Neural cell (in vitro differentiated cells): ENCODE measurements at regions not wholly inside any gene's neighbourhood (a gene's known extent, or its start where the extent isn't known, plus 50 kb on each side); places are given as distances from the start of the nearest gene placed in this dataset.

Source experiments
- EP300 ChIP-seq: fragments of 450-650 bp; conservative IDR thresholded peaks from 2 replicates; pipeline ENCODE4 v1.6.1; 2014; ENCODE audit warnings: antibody characterized with exemption, mild to moderate bottlenecking, moderate library complexity; ENCODE audit not compliant: poor library complexity, severe bottlenecking
- EZH2 ChIP-seq: fragments of 200-600, 300-800 bp; shearing (Covaris generic), sonication (generic); IDR thresholded peaks from 2 replicates; pipeline ENCODE4 v1.6.1; 2014; ENCODE audit warnings: antibody characterized with exemption, low read length, borderline replicate concordance, mild to moderate bottlenecking; ENCODE audit not compliant: insufficient read depth, poor library complexity, severe bottlenecking
- MXI1 ChIP-seq: fragments of 450-650 bp; conservative IDR thresholded peaks from 2 replicates; pipeline ENCODE4 v1.6.1; 2014; ENCODE audit warnings: antibody characterized with exemption, mild to moderate bottlenecking; ENCODE audit not compliant: poor library complexity, severe bottlenecking
- POLR2AphosphoS5 ChIP-seq: IDR thresholded peaks from 2 replicates; pipeline ENCODE4 v1.6.1; 2012
- RAD21 ChIP-seq: fragments of 450-650 bp; conservative IDR thresholded peaks from 2 replicates; pipeline ENCODE4 v1.6.1; 2014; ENCODE audit warnings: antibody characterized with exemption, mild to moderate bottlenecking, moderate library complexity
- REST ChIP-seq: IDR thresholded peaks from 2 replicates; pipeline ENCODE4 v1.6.1; 2012; ENCODE audit warnings: borderline replicate concordance
- SMC3 ChIP-seq: fragments of 450-650 bp; conservative IDR thresholded peaks from 2 replicates; pipeline ENCODE4 v1.6.1; 2014; ENCODE audit warnings: antibody characterized with exemption, mild to moderate bottlenecking, moderate library complexity; ENCODE audit not compliant: poor library complexity
- TF ChIP-seq, protein P1 (sequence below): fragments of 450-650 bp; IDR thresholded peaks from 2 replicates; pipeline ENCODE4 v1.5.1; 2014; ENCODE audit warnings: antibody characterized with exemption, mild to moderate bottlenecking, moderate library complexity; ENCODE audit not compliant: poor library complexity, severe bottlenecking

DNA sequence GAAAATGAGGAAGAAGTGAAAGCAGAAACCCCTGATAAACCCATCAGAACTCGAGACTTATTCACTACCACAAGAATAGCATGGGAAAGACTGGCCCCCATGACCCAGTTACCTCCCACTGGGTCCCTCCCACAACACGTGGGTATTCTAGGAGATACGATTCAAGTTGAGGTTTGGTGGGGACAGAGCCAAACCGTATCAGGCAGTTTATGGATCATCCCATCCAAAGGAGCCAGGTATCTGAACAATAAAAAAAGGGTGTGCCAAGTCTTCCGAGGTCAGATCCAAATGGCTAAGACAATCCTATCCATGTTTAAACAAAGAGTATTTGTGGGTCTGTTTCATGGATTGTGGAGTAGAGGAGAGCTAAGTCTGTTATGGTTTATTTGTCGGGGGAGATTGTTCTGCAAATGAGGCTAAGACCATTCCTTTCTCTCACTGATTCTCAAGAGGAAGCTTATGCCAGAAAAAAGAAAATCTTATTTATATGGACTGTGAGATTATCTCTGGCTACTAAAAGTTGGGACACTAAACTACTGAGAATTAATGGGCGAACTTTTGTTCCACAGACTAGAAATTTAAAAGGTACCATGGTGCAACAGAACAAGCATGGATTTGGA, 203.7 kb downstream of the IPMK start:
- TF ChIP-seq POLR2AphosphoS5 = no peak
- TF ChIP-seq, protein P1, sequence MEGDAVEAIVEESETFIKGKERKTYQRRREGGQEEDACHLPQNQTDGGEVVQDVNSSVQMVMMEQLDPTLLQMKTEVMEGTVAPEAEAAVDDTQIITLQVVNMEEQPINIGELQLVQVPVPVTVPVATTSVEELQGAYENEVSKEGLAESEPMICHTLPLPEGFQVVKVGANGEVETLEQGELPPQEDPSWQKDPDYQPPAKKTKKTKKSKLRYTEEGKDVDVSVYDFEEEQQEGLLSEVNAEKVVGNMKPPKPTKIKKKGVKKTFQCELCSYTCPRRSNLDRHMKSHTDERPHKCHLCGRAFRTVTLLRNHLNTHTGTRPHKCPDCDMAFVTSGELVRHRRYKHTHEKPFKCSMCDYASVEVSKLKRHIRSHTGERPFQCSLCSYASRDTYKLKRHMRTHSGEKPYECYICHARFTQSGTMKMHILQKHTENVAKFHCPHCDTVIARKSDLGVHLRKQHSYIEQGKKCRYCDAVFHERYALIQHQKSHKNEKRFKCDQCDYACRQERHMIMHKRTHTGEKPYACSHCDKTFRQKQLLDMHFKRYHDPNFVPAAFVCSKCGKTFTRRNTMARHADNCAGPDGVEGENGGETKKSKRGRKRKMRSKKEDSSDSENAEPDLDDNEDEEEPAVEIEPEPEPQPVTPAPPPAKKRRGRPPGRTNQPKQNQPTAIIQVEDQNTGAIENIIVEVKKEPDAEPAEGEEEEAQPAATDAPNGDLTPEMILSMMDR = no peak
- no peak for TF ChIP-seq EZH2
- TF ChIP-seq REST = no peak
- TF ChIP-seq MXI1 = no peak
- TF ChIP-seq EP300 = no peak
- TF ChIP-seq RAD21 = no peak
- TF ChIP-seq SMC3 = no peak
